ENCODE measurements at regions not wholly inside any gene's neighbourhood (a gene's known extent, or its start where the extent isn't known, plus 50 kb on each side); places are given as distances from the start of the nearest gene placed in this dataset.
"Not testable (repeated sequence)": the region's sequence is repeated elsewhere in the genome, so short reads cannot be mapped to it uniquely, and the experiment has no call there.

- no peak overlapping the region for H3K27ac Mint-ChIP-seq
- ATAC-seq (ENCODE audit: low read depth) (no peak), DNase-seq (ENCODE audit: low spot score in 2 of 2) (no peak)
- no peaks in the 10 kb centered on the region for H3K36me3 Mint-ChIP-seq
- no peaks in the 10 kb centered on the region for H3K27me3 Mint-ChIP-seq
- H3K4me3 Mint-ChIP-seq = no peak overlapping the region
- peaks cover 3% of the 10 kb centered on the region for H3K9me3 Mint-ChIP-seq
- no peaks in the 10 kb centered on the region for H3K4me1 Mint-ChIP-seq
Measured at GRCh38 chr6:8829296-8829695, 394.0 kb upstream of the SLC35B3 start.

GRCh38 chr6:8828376-8828775 lies 393.0 kb upstream of the SLC35B3 start:
- Mint-ChIP-seq H3K36me3 (no peaks in the 10 kb centered on the region), H3K9me3 (peaks cover 3% of the 10 kb centered on the region), H3K27ac (no peak overlapping the region), H3K4me3 (no peak overlapping the region), H3K4me1 (no peaks in the 10 kb centered on the region), H3K27me3 (no peaks in the 10 kb centered on the region)
- no peak for DNase-seq (ENCODE audit: low spot score in 2 of 2)
- ATAC-seq (ENCODE audit: low read depth) = no peak

GRCh38 chr6:8825726-8826125 lies 390.4 kb upstream of the SLC35B3 start:
- H3K36me3 Mint-ChIP-seq = no peaks in the 10 kb centered on the region
- peaks cover 3% of the 10 kb centered on the region for H3K9me3 Mint-ChIP-seq
- no peak overlapping the region for H3K4me3 Mint-ChIP-seq
- DNase-seq (ENCODE audit: low spot score in 2 of 2) = no peak
- H3K27ac Mint-ChIP-seq = no peak overlapping the region
- H3K27me3 Mint-ChIP-seq = no peaks in the 10 kb centered on the region
- no peaks in the 10 kb centered on the region for H3K4me1 Mint-ChIP-seq
- ATAC-seq (ENCODE audit: low read depth) = no peak

- no peak overlapping the region for H3K27ac Mint-ChIP-seq
- DNase-seq (ENCODE audit: low spot score in 2 of 2) = no peak
- ATAC-seq (ENCODE audit: low read depth) = no peak
- H3K27me3 Mint-ChIP-seq = no peaks in the 10 kb centered on the region
- peaks cover 3% of the 10 kb centered on the region for H3K9me3 Mint-ChIP-seq
- no peaks in the 10 kb centered on the region for H3K36me3 Mint-ChIP-seq
- H3K4me1 Mint-ChIP-seq = no peaks in the 10 kb centered on the region
- H3K4me3 Mint-ChIP-seq = no peak overlapping the region
Measured at GRCh38 chr6:8821981-8822381, 386.6 kb upstream of the SLC35B3 start.

GRCh38 chr6:8820313-8820712 lies 385.0 kb upstream of the SLC35B3 start:
- Mint-ChIP-seq H3K4me3 (no peak overlapping the region), H3K27ac (no peak overlapping the region), H3K27me3 (no peaks in the 10 kb centered on the region), H3K36me3 (no peaks in the 10 kb centered on the region), H3K9me3 (peaks cover 3% of the 10 kb centered on the region), H3K4me1 (no peaks in the 10 kb centered on the region)
- no peak for ATAC-seq (ENCODE audit: low read depth)
- DNase-seq (ENCODE audit: low spot score in 2 of 2) = no peak

- no peaks in the 10 kb centered on the region for H3K4me1 Mint-ChIP-seq
- no peaks in the 10 kb centered on the region for H3K36me3 Mint-ChIP-seq
- no peak for ATAC-seq (ENCODE audit: low read depth)
- no peaks in the 10 kb centered on the region for H3K27me3 Mint-ChIP-seq
- peaks cover 3% of the 10 kb centered on the region for H3K9me3 Mint-ChIP-seq
- H3K4me3 Mint-ChIP-seq = no peak overlapping the region
- H3K27ac Mint-ChIP-seq = no peak overlapping the region
- DNase-seq (ENCODE audit: low spot score in 2 of 2) = no peak
Measured at GRCh38 chr6:8819446-8819845, 384.1 kb upstream of the SLC35B3 start.

GRCh38 chr6:8814440-8815000 lies 379.2 kb upstream of the SLC35B3 start:
- peaks cover 1% of the 10 kb centered on the region for H3K9me3 Mint-ChIP-seq
- H3K36me3 Mint-ChIP-seq = no peaks in the 10 kb centered on the region
- no peaks in the 10 kb centered on the region for H3K4me1 Mint-ChIP-seq
- H3K4me3 Mint-ChIP-seq = no peak overlapping the region
- no peak overlapping the region for H3K27ac Mint-ChIP-seq
- ATAC-seq (ENCODE audit: low read depth) (no peak), DNase-seq (ENCODE audit: low spot score in 2 of 2) (no peak)
- no peaks in the 10 kb centered on the region for H3K27me3 Mint-ChIP-seq

GRCh38 chr6:8810325-8810724 lies 375.0 kb upstream of the SLC35B3 start:
- no peak for DNase-seq (ENCODE audit: low spot score in 2 of 2)
- Mint-ChIP-seq H3K9me3 (no peaks in the 10 kb centered on the region), H3K4me3 (no peak overlapping the region)

GRCh38 chr6:8809662-8810061 lies 374.3 kb upstream of the SLC35B3 start:
- H3K4me3 Mint-ChIP-seq = no peak overlapping the region
- no peaks in the 10 kb centered on the region for H3K27me3 Mint-ChIP-seq
- no peaks in the 10 kb centered on the region for H3K4me1 Mint-ChIP-seq
- DNase-seq (ENCODE audit: low spot score in 2 of 2) (no peak), ATAC-seq (ENCODE audit: low read depth) (no peak)
- H3K36me3 Mint-ChIP-seq = no peaks in the 10 kb centered on the region
- no peaks in the 10 kb centered on the region for H3K9me3 Mint-ChIP-seq
- no peak overlapping the region for H3K27ac Mint-ChIP-seq

More at GRCh38 chr6:8810325-8810724, 375.0 kb upstream of the SLC35B3 start:
- Mint-ChIP-seq H3K36me3 (no peaks in the 10 kb centered on the region), H3K27ac (no peak overlapping the region), H3K27me3 (no peaks in the 10 kb centered on the region), H3K4me1 (no peaks in the 10 kb centered on the region)
- ATAC-seq (ENCODE audit: low read depth) = no peak

GRCh38 chr6:8803181-8803760 lies 367.9 kb upstream of the SLC35B3 start:
- no peak overlapping the region for H3K27ac Mint-ChIP-seq
- no peaks in the 10 kb centered on the region for H3K27me3 Mint-ChIP-seq
- peaks cover 11% of the 10 kb centered on the region for H3K9me3 Mint-ChIP-seq
- no peak overlapping the region for H3K4me3 Mint-ChIP-seq
- no peaks in the 10 kb centered on the region for H3K36me3 Mint-ChIP-seq
- ATAC-seq (ENCODE audit: low read depth) (no peak), DNase-seq (ENCODE audit: low spot score in 2 of 2) (no peak)
- H3K4me1 Mint-ChIP-seq = no peaks in the 10 kb centered on the region

GRCh38 chr6:8802397-8802796 lies 367.1 kb upstream of the SLC35B3 start:
- not testable (repeated sequence) for H3K36me3 Mint-ChIP-seq; ATAC-seq (ENCODE audit: low read depth); H3K4me3 Mint-ChIP-seq; H3K27ac Mint-ChIP-seq; H3K4me1 Mint-ChIP-seq; H3K27me3 Mint-ChIP-seq; DNase-seq (ENCODE audit: low spot score in 2 of 2)
- peaks cover 11% of the 10 kb centered on the region for H3K9me3 Mint-ChIP-seq

- no peak for ATAC-seq (ENCODE audit: low read depth)
- no peaks in the 10 kb centered on the region for H3K4me1 Mint-ChIP-seq
Measured at GRCh38 chr6:8794420-8794819, 359.1 kb upstream of the SLC35B3 start.

GRCh38 chr6:8789878-8790277 lies 354.5 kb upstream of the SLC35B3 start:
- H3K4me1 Mint-ChIP-seq = no peaks in the 10 kb centered on the region

More at GRCh38 chr6:8794420-8794819, 359.1 kb upstream of the SLC35B3 start:
- H3K9me3 Mint-ChIP-seq = peaks cover 3% of the 10 kb centered on the region
- no peak for DNase-seq (ENCODE audit: low spot score in 2 of 2)
- no peaks in the 10 kb centered on the region for H3K27me3 Mint-ChIP-seq
- no peak overlapping the region for H3K4me3 Mint-ChIP-seq
- H3K36me3 Mint-ChIP-seq = no peaks in the 10 kb centered on the region
- no peak overlapping the region for H3K27ac Mint-ChIP-seq

GRCh38 chr6:8785223-8785622 lies 349.9 kb upstream of the SLC35B3 start:
- no peak for DNase-seq (ENCODE audit: low spot score in 2 of 2)
- ATAC-seq (ENCODE audit: low read depth) = no peak
- H3K9me3 Mint-ChIP-seq = peaks cover 11% of the 10 kb centered on the region

More at GRCh38 chr6:8789878-8790277, 354.5 kb upstream of the SLC35B3 start:
- peaks cover 3% of the 10 kb centered on the region for H3K9me3 Mint-ChIP-seq
- H3K27ac Mint-ChIP-seq = no peak overlapping the region
- no peaks in the 10 kb centered on the region for H3K27me3 Mint-ChIP-seq
- no peak for ATAC-seq (ENCODE audit: low read depth)
- no peaks in the 10 kb centered on the region for H3K36me3 Mint-ChIP-seq
- no peak overlapping the region for H3K4me3 Mint-ChIP-seq
- no peak for DNase-seq (ENCODE audit: low spot score in 2 of 2)

GRCh38 chr6:8783191-8783590 lies 347.8 kb upstream of the SLC35B3 start:
- Mint-ChIP-seq H3K27me3 (no peaks in the 10 kb centered on the region), H3K27ac (no peak overlapping the region), H3K4me1 (peaks cover 5% of the 10 kb centered on the region), H3K4me3 (no peak overlapping the region), H3K36me3 (peaks cover 2% of the 10 kb centered on the region), H3K9me3 (peaks cover 13% of the 10 kb centered on the region)
- no peak for ATAC-seq (ENCODE audit: low read depth)
- no peak for DNase-seq (ENCODE audit: low spot score in 2 of 2)

More at GRCh38 chr6:8785223-8785622, 349.9 kb upstream of the SLC35B3 start:
- Mint-ChIP-seq H3K4me3 (no peak overlapping the region), H3K36me3 (peaks cover 2% of the 10 kb centered on the region), H3K4me1 (peaks cover 5% of the 10 kb centered on the region), H3K27me3 (no peaks in the 10 kb centered on the region), H3K27ac (no peak overlapping the region)

Measured in memory B cell (primary cell).